A549 (cell line): ENCODE measurements at regions not wholly inside any gene's neighbourhood (a gene's known extent, or its start where the extent isn't known, plus 50 kb on each side); places are given as distances from the start of the nearest gene placed in this dataset.

Source experiments
- ATAC-seq, 2 experiments: fragments of 200-7000 bp in 1 of 2; fragments of >200 bp in 1 of 2; cut with Nextera tagmentation in 1 of 2; cut with Tn5 transposase in 1 of 2; 3 replicates each; pipeline versions ENCODE4 v1.8.0 to v1.9.1; 2018 to 2020; ENCODE audit warnings: mild to moderate bottlenecking in 1 of 2, moderate library complexity in 1 of 2
- CTCF ChIA-PET: fragments of 300-600 bp; sonication (Branson Sonifier 250); formaldehyde crosslinking; extraction: SDS; loops from one replicate; lab custom pipeline; 2021; ENCODE audit warnings: antibody characterized with exemption, inconsistent platforms; lab: Yijun Ruan, JAX
- POLR2A ChIA-PET: fragments of 350-600 bp; formaldehyde crosslinking; extraction: SDS; loops from one replicate; lab custom pipeline; 2021; ENCODE audit warnings: antibody characterized with exemption, inconsistent platforms; lab: Yijun Ruan, JAX
- DNase-seq, 2 experiments: peaks; one replicate each; pipeline versions ENCODE4 v3.0.0 to v3.0.0-alpha.2; 2011 to 2016; ENCODE audit warnings: low read depth in 1 of 2, low spot score in 1 of 2
- FAIRE-seq: peaks from 2 replicates; lab custom pipeline; 2011; peaks lifted over from hg19 to GRCh38; lab: Jason Lieb, UNC
- H3K27ac ChIP-seq, 2 experiments: fragments of >200 bp; sonication (Bioruptor Twin); formaldehyde crosslinking; 3 replicates each; pipeline ENCODE4 v1.5.1; 2016 to 2017
- H3K4me1 ChIP-seq: fragments of >200 bp; sonication (Bioruptor Twin); formaldehyde crosslinking; 3 replicates; pipeline ENCODE4 v1.6.1; 2016
- H3K4me2 ChIP-seq: fragments of >200 bp; sonication (Bioruptor Twin); formaldehyde crosslinking; 3 replicates; pipeline ENCODE4 v1.6.1; 2016
- H3K4me3 ChIP-seq: fragments of >200 bp; sonication (Bioruptor Twin); formaldehyde crosslinking; 3 replicates; pipeline ENCODE4 v1.5.1; 2016
- H3K9me3 ChIP-seq: fragments of >200 bp; sonication (Bioruptor Twin); formaldehyde crosslinking; 3 replicates; pipeline ENCODE4 v1.6.1; 2016
- CEBPB ChIP-seq, 2 experiments: fragments of >200 bp in 1 of 2; sonication (Bioruptor Twin) in 1 of 2; formaldehyde crosslinking in 1 of 2; IDR thresholded peaks; 2 replicates each; pipeline ENCODE4 v1.6.1; 2012 to 2016
- EHF ChIP-seq: fragments of 250-450 bp; sonication (Bioruptor Pico); IDR thresholded peaks from 2 replicates; pipeline ENCODE4 v1.5.0; 2020; ENCODE audit warnings: mild to moderate bottlenecking
- ELK1 ChIP-seq: fragments of 150-350 bp; IDR thresholded peaks from 2 replicates; pipeline ENCODE4 v1.6.1; 2014; ENCODE audit warnings: low read depth, mild to moderate bottlenecking, low read length
- EP300 ChIP-seq, 2 experiments: fragments of >200 bp; sonication (Bioruptor Twin); formaldehyde crosslinking; IDR thresholded peaks; 2 replicates in 1 of 2; 3 replicates in 1 of 2; pipeline ENCODE4 v1.6.1; 2016 to 2017
- ESRRA ChIP-seq: fragments of 150-350 bp; IDR thresholded peaks from 2 replicates; pipeline ENCODE4 v1.6.1; 2014; ENCODE audit warnings: mild to moderate bottlenecking, low read length, borderline replicate concordance
- FOSB ChIP-seq: fragments of 250-450 bp; sonication (Bioruptor Pico); IDR thresholded peaks from 2 replicates; pipeline ENCODE4 v1.5.0; 2020; ENCODE audit warnings: mild to moderate bottlenecking, moderate library complexity
- FOSL2 ChIP-seq, 2 experiments: fragments of 450-650 bp in 1 of 2; fragments of >200 bp in 1 of 2; sonication (Bioruptor Twin) in 1 of 2; formaldehyde crosslinking; IDR thresholded peaks; 2 replicates each; pipeline versions ENCODE4 v1.5.0 to v1.6.1; 2016 to 2020; ENCODE audit warnings: mild to moderate bottlenecking in 1 of 2, moderate library complexity in 1 of 2
- FOXS1 ChIP-seq: fragments of 250-450 bp; sonication (Bioruptor Pico); IDR thresholded peaks from 2 replicates; pipeline ENCODE4 v1.5.0; 2020; ENCODE audit warnings: mild to moderate bottlenecking, moderate library complexity
- GATA3 ChIP-seq: IDR thresholded peaks from 2 replicates; pipeline ENCODE4 v1.6.1; 2012; ENCODE audit warnings: borderline replicate concordance
- HES2 ChIP-seq: fragments of >200 bp; sonication (Bioruptor Twin); formaldehyde crosslinking; IDR thresholded peaks from 2 replicates; pipeline ENCODE4 v1.6.1; 2016
- HEYL ChIP-seq: fragments of 250-450 bp; sonication (Bioruptor Pico); IDR thresholded peaks from 2 replicates; pipeline ENCODE4 v1.8.0; 2021; ENCODE audit warnings: mild to moderate bottlenecking, moderate library complexity
- HOXB13 ChIP-seq: fragments of 250-450 bp; sonication (Bioruptor Pico); IDR thresholded peaks from 2 replicates; pipeline ENCODE4 v1.5.0; 2020; ENCODE audit warnings: low read depth, mild to moderate bottlenecking, moderate library complexity
- HOXB5 ChIP-seq: fragments of 250-450 bp; sonication (Bioruptor Pico); IDR thresholded peaks from 2 replicates; pipeline ENCODE4 v1.5.0; 2020; ENCODE audit warnings: mild to moderate bottlenecking, moderate library complexity
- JUNB ChIP-seq: fragments of >200 bp; sonication (Bioruptor Twin); formaldehyde crosslinking; IDR thresholded peaks from 2 replicates; pipeline ENCODE4 v1.6.1; 2016
- KDM5A ChIP-seq: fragments of 200-600 bp; sonication (generic); IDR thresholded peaks from 2 replicates; pipeline ENCODE4 v1.6.1; 2016; ENCODE audit warnings: antibody characterized with exemption, mild to moderate bottlenecking
- MAFK ChIP-seq: fragments of 450-650 bp; IDR thresholded peaks from 2 replicates; pipeline ENCODE4 v1.6.1; 2014; ENCODE audit not compliant: partially characterized antibody
- PHF8 ChIP-seq: fragments of 200-600 bp; sonication (generic); IDR thresholded peaks from 2 replicates; pipeline ENCODE4 v1.6.1; 2016; ENCODE audit warnings: low read depth, mild to moderate bottlenecking, antibody characterized with exemption, moderate library complexity, borderline replicate concordance
- POLR2A ChIP-seq: IDR thresholded peaks from 2 replicates; pipeline ENCODE4 v1.6.1; 2012; ENCODE audit warnings: mild to moderate bottlenecking, low read length
- RARB ChIP-seq: fragments of 250-450 bp; sonication (Bioruptor Pico); IDR thresholded peaks from 2 replicates; pipeline ENCODE4 v1.8.0; 2021; ENCODE audit warnings: mild to moderate bottlenecking, moderate library complexity
- REST ChIP-seq: fragments of 200-600 bp; sonication (generic); IDR thresholded peaks from 2 replicates; pipeline ENCODE4 v1.6.1; 2016; ENCODE audit warnings: antibody characterized with exemption, mild to moderate bottlenecking, moderate library complexity
- RNF2 ChIP-seq: fragments of 200-600 bp; sonication (generic); IDR thresholded peaks from 2 replicates; pipeline ENCODE4 v1.6.1; 2016; ENCODE audit warnings: low read depth, mild to moderate bottlenecking, antibody characterized with exemption, moderate library complexity, borderline replicate concordance
- SREBF2 ChIP-seq: fragments of 450-650 bp; IDR thresholded peaks from 2 replicates; pipeline ENCODE4 v1.6.1; 2014; ENCODE audit warnings: mild to moderate bottlenecking, moderate library complexity
- TFCP2L1 ChIP-seq: fragments of 250-450 bp; sonication (Bioruptor Pico); IDR thresholded peaks from 2 replicates; pipeline ENCODE4 v1.5.0; 2021; ENCODE audit warnings: mild to moderate bottlenecking
- ZC3H11A ChIP-seq: fragments of 450-650 bp; IDR thresholded peaks from 2 replicates; pipeline ENCODE4 v1.6.1; 2014; ENCODE audit warnings: antibody characterized with exemption, mild to moderate bottlenecking
- ZSCAN20 ChIP-seq: fragments of 250-450 bp; sonication (Bioruptor Pico); IDR thresholded peaks from 2 replicates; pipeline ENCODE4 v1.8.0; 2022; ENCODE audit warnings: mild to moderate bottlenecking, moderate library complexity
- WGBS: methylation state at CpG from one replicate; pipeline ENCODE4 v1.1.6; 2017; ENCODE audit errors: missing lambda C conversion rate; 5-methylcytosine and 5-hydroxymethylcytosine counted together

- Histone ChIP-seq H3K4me1 (no peaks in the 10 kb centered on the region), H3K27ac (no peak overlapping the region), H3K4me3 (no peak overlapping the region), H3K9me3 (no peaks in the 10 kb centered on the region), H3K4me2 (no peak overlapping the region)
- ChIA-PET CTCF (no interaction called here), POLR2A (no interaction called here)
- no peak for TF ChIP-seq CEBPB (IDR thresholded peaks at IDR 0.05)
- no peak for TF ChIP-seq GATA3
- TF ChIP-seq POLR2A, result no peak
- TF ChIP-seq RARB (CRISPR knock-in tag), result no peak
- no peak for TF ChIP-seq TFCP2L1
- TF ChIP-seq KDM5A, result no peak
- DNase-seq, result no peak
- no peak for ATAC-seq
- no peak for FAIRE-seq
Observed at GRCh38 chr2:220353897-220354296, 726.5 kb downstream of the SLC4A3 start.

GRCh38 chr2:220356076-220356475 is 728.6 kb downstream of the SLC4A3 start:
- Histone ChIP-seq H3K4me1 (no peaks in the 10 kb centered on the region), H3K9me3 (no peaks in the 10 kb centered on the region), H3K27ac (no peak overlapping the region), H3K4me2 (no peak overlapping the region), H3K4me3 (no peak overlapping the region)
- CTCF ChIA-PET, result interaction anchor here (1.0 kb wide), 1 partner anchor 55 kb away, joined by 3 read pairs; no protein-coding TSS in a partner anchor
- DNase-seq, result no peak
- POLR2A ChIA-PET, result no interaction called here
- WGBS, result 31% methylated on average over 1 of the region's 1 CpG
- FAIRE-seq, result no peak
- TF ChIP-seq HES2, result no peak
- ATAC-seq, result no peak

GRCh38 chr2:220365023-220365422 is 737.6 kb downstream of the SLC4A3 start:
- WGBS, result 33% methylated on average over 2 of the region's 2 CpGs
- no peak overlapping the region for H3K4me3 ChIP-seq
- no peak for TF ChIP-seq FOXS1 (CRISPR knock-in tag)
- no peak for TF ChIP-seq ELK1
- TF ChIP-seq FOSL2 (IDR thresholded peaks at IDR 0.05), result no peak
- TF ChIP-seq FOSL2 (CRISPR knock-in tag; IDR thresholded peaks at IDR 0.05), result no peak
- no peak for TF ChIP-seq EHF (CRISPR knock-in tag)
- TF ChIP-seq RNF2, result no peak
- TF ChIP-seq ZSCAN20 (CRISPR knock-in tag), result no peak
- TF ChIP-seq MAFK, result no peak
- no peak for TF ChIP-seq ESRRA
- no peak for TF ChIP-seq PHF8
- no peak for TF ChIP-seq SREBF2
- no peak for TF ChIP-seq HOXB5
- no peak for TF ChIP-seq FOSB (CRISPR knock-in tag)
- no peak for TF ChIP-seq HES2
- no peak for TF ChIP-seq EP300 (IDR thresholded peaks at IDR 0.05)
- TF ChIP-seq REST, result no peak
- no peak for TF ChIP-seq HEYL (CRISPR knock-in tag)
- TF ChIP-seq ZC3H11A, result no peak
- no peak for TF ChIP-seq HOXB13 (CRISPR knock-in tag)
- no peak for TF ChIP-seq JUNB
- POLR2A ChIA-PET, result no interaction called here
- H3K9me3 ChIP-seq, result no peaks in the 10 kb centered on the region
- DNase-seq (no peak), ATAC-seq (no peak), FAIRE-seq (no peak)
- no peak overlapping the region for H3K4me2 ChIP-seq
- H3K27ac ChIP-seq, result no peak overlapping the region
- no peaks in the 10 kb centered on the region for H3K4me1 ChIP-seq
- CTCF ChIA-PET, result no interaction called here
